Mononuclear cell (primary cell): ENCODE measurements at regions not wholly inside any gene's neighbourhood (a gene's known extent, or its start where the extent isn't known, plus 50 kb on each side); places are given as distances from the start of the nearest gene placed in this dataset.
"Not testable (repeated sequence)": the region's sequence is repeated elsewhere in the genome, so short reads cannot be mapped to it uniquely, and the experiment has no call there.

Experiments used
- H3K27me3 ChIP-seq: 2 replicates; pipeline ENCODE4 v1.6.0; 2011; ENCODE audit warnings: low read length, control low read depth; ENCODE audit not compliant: insufficient read depth
- H3K4me1 ChIP-seq: 2 replicates; pipeline ENCODE4 v1.5.1; 2011; ENCODE audit warnings: mild to moderate bottlenecking, low read length, control low read depth; ENCODE audit not compliant: insufficient read depth
- H3K4me3 ChIP-seq: 2 replicates; pipeline ENCODE4 v1.5.1; 2011; ENCODE audit warnings: mild to moderate bottlenecking, low read length, moderate library complexity
- H3K9me3 ChIP-seq: 2 replicates; pipeline ENCODE4 v1.5.1; 2011; ENCODE audit warnings: low read depth, mild to moderate bottlenecking, control low read depth, low read length

- Histone ChIP-seq H3K27me3 (no peaks in the 10 kb centered on the region), H3K9me3 (no peaks in the 10 kb centered on the region), H3K4me3 (no peak overlapping the region), H3K4me1 (no peaks in the 10 kb centered on the region)
These were observed 317.5 kb upstream of the CXADR start for GRCh38 chr21:17195351-17195750.

- H3K4me3 ChIP-seq, result no peak overlapping the region
- no peaks in the 10 kb centered on the region for H3K9me3 ChIP-seq
- H3K27me3 ChIP-seq, result no peaks in the 10 kb centered on the region
- H3K4me1 ChIP-seq, result no peaks in the 10 kb centered on the region
These were observed 316.9 kb upstream of the CXADR start for GRCh38 chr21:17195976-17196375.

GRCh38 chr21:17196623-17197022 lies 316.2 kb upstream of the CXADR start:
- Histone ChIP-seq H3K9me3 (no peaks in the 10 kb centered on the region), H3K4me1 (no peaks in the 10 kb centered on the region), H3K4me3 (no peak overlapping the region), H3K27me3 (no peaks in the 10 kb centered on the region)

- Histone ChIP-seq H3K4me3 (no peak overlapping the region), H3K9me3 (peaks cover under 1% of the 10 kb centered on the region), H3K4me1 (no peaks in the 10 kb centered on the region), H3K27me3 (no peaks in the 10 kb centered on the region)
These were observed 314.8 kb upstream of the CXADR start for GRCh38 chr21:17197996-17198395.

DNA sequence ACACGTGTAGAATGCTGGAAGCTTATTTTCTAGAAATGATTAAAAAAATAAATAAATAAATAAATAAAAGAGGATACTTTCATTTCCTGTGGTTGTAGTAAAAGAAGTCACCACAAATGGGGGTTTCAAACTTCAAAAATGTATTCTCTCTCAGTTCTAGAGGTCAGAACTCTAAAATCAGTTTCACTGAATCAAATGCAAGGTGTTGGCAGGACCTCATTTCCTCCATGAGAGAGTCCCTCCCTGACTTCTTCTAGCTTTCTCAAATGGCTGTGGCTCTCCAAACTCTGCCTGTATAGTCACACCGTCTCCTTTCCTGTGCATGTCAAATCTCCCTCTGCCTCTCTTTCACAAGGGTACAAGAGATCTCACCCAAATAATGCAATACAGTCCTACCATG lies 312.6 kb upstream of the CXADR start:
- H3K27me3 ChIP-seq, result no peaks in the 10 kb centered on the region
- H3K9me3 ChIP-seq, result peaks cover 4% of the 10 kb centered on the region
- H3K4me3 ChIP-seq, result no peak overlapping the region
- no peaks in the 10 kb centered on the region for H3K4me1 ChIP-seq

GRCh38 chr21:17201741-17202260 lies 311.0 kb upstream of the CXADR start:
- no peaks in the 10 kb centered on the region for H3K27me3 ChIP-seq
- peaks cover 4% of the 10 kb centered on the region for H3K9me3 ChIP-seq
- no peaks in the 10 kb centered on the region for H3K4me1 ChIP-seq
- no peak overlapping the region for H3K4me3 ChIP-seq

GRCh38 chr21:17214801-17215200 lies 298.0 kb upstream of the CXADR start:
- Histone ChIP-seq H3K4me3 (no peak overlapping the region), H3K9me3 (peaks cover 11% of the 10 kb centered on the region), H3K4me1 (no peaks in the 10 kb centered on the region)

DNA sequence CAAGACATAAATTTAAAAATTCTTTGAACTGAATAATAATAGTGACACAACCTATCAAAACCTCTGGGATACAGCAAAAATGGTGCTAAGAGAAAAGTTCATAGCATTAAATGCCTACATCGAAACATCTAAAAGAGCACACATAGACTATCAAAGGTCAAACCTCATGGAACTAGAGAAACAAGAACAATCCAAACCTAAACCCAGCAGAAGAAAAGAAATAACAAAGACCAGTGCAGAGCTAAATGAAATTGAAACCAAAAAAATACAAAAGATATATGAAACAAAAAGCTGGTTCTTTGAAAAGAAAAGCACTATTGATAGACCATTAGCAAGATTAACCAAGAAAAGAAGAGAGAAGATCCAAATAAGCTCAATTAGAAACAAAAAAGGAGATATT lies 293.8 kb upstream of the CXADR start:
- not testable (repeated sequence) for H3K4me3 ChIP-seq, H3K4me1 ChIP-seq, H3K9me3 ChIP-seq, H3K27me3 ChIP-seq

More at GRCh38 chr21:17214801-17215200, 298.0 kb upstream of the CXADR start:
- no peaks in the 10 kb centered on the region for H3K27me3 ChIP-seq

- no peaks in the 10 kb centered on the region for H3K27me3 ChIP-seq
- no peak overlapping the region for H3K4me3 ChIP-seq
- H3K4me1 ChIP-seq, result no peaks in the 10 kb centered on the region
- H3K9me3 ChIP-seq, result peaks cover 12% of the 10 kb centered on the region
These were observed 281.7 kb upstream of the CXADR start for GRCh38 chr21:17231124-17231523.

DNA sequence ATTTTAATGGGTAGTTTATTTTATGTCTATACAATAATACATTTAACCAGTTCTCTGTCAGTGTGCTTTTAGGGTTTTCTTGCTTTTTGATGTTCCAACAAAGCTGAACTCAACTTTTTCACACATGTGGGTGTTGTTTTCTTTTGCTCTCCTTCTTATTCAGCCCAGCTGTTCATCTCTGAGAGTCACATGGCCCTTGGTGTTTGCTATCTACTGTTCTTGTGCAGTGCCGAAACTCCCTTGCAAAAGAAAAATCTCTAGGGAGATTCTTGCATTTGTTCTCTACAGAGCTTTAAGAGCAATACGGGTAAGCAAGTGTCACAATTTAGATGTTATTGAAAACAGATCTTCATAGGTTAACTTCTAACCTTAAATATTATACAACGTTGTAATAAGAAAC lies 281.1 kb upstream of the CXADR start:
- no peaks in the 10 kb centered on the region for H3K4me1 ChIP-seq
- no peaks in the 10 kb centered on the region for H3K27me3 ChIP-seq
- H3K9me3 ChIP-seq, result peaks cover 6% of the 10 kb centered on the region
- no peak overlapping the region for H3K4me3 ChIP-seq

DNA sequence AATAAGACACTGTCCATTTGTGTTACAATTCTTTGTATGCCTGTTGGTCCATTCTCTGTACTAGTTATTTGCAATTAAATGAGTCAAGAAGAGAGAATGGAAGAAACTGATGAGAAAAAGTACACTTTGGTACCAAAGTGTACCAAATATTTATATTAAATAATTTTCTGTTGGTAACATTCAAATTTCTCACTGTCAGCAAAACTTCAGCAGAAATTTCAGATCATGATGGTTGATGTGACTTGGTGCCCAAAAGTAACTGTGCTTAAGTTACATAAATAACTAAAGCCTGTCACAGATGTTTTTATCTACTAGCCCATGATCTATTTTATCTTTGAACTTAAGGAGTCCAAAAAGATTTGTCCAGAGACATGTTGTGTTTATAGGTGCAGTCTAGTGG lies 274.4 kb upstream of the CXADR start:
- H3K4me1 ChIP-seq, result no peaks in the 10 kb centered on the region
- no peaks in the 10 kb centered on the region for H3K9me3 ChIP-seq
- no peak overlapping the region for H3K4me3 ChIP-seq
- no peaks in the 10 kb centered on the region for H3K27me3 ChIP-seq

GRCh38 chr21:17250778-17251241 lies 262.0 kb upstream of the CXADR start:
- no peak overlapping the region for H3K4me3 ChIP-seq
- no peaks in the 10 kb centered on the region for H3K27me3 ChIP-seq
- no peaks in the 10 kb centered on the region for H3K4me1 ChIP-seq
- H3K9me3 ChIP-seq, result no peaks in the 10 kb centered on the region

DNA sequence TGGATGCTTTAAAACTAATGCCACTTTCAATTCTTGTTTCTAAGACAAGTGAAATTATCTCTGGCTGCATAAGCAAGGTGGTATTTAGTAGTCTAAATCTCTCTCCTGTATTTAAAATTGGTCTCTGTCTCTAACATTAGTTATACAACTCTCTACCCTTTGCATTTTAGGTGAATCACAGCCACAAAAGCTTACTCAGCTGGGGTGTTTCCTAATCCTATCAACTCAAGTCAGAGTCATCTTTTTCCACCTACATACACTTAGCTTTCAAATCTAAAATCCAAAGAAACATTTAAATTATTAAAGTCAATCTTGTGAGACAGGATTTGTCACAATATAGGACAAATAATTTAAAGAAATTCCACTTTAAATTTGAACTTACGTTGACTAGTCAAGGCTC lies 255.1 kb upstream of the CXADR start:
- H3K9me3 ChIP-seq, result no peaks in the 10 kb centered on the region
- H3K4me3 ChIP-seq, result no peak overlapping the region
- H3K27me3 ChIP-seq, result no peaks in the 10 kb centered on the region
- H3K4me1 ChIP-seq, result no peaks in the 10 kb centered on the region

- H3K4me1 ChIP-seq, result no peaks in the 10 kb centered on the region
- H3K4me3 ChIP-seq, result no peak overlapping the region
- no peaks in the 10 kb centered on the region for H3K27me3 ChIP-seq
- H3K9me3 ChIP-seq, result no peaks in the 10 kb centered on the region
These were observed 248.7 kb upstream of the CXADR start for GRCh38 chr21:17264182-17264581.

DNA sequence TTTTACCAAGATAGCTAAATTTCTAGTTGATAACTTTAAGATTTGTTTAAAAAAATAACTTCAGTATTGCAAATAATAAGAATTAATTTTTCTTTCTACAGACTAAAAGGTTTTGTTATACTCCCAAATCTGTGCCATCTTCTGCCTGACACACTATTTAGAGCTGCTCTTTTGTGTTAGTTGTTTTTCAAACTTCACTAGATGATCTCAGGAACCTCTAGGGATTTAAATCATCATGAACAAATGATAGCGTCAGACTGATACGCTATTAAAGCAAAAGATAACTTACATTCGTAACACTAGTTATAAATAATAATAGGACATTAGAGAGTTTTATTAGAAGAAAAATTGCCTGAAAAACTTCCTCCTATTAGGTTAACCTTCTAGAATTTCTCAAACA lies 243.1 kb upstream of the CXADR start:
- Histone ChIP-seq H3K4me1 (no peaks in the 10 kb centered on the region), H3K4me3 (no peak overlapping the region), H3K9me3 (no peaks in the 10 kb centered on the region), H3K27me3 (no peaks in the 10 kb centered on the region)

- no peaks in the 10 kb centered on the region for H3K9me3 ChIP-seq
- H3K4me1 ChIP-seq, result no peaks in the 10 kb centered on the region
- no peaks in the 10 kb centered on the region for H3K27me3 ChIP-seq
- H3K4me3 ChIP-seq, result no peak overlapping the region
These were observed 242.6 kb upstream of the CXADR start for GRCh38 chr21:17270229-17270628.
